ENCODE measurements at regions not wholly inside any gene's neighbourhood (a gene's known extent, or its start where the extent isn't known, plus 50 kb on each side); places are given as distances from the start of the nearest gene placed in this dataset.

GRCh38 chr4:45471335-45471734, 652.5 kb downstream of the GABRG1 start:
- Histone ChIP-seq H3K4me3 (replicated peaks in 1 of 3; ENCODE audit: insufficient read depth in 1 of 3, low read depth in 2 of 3, low read length in 3 of 3) (no peak overlapping the region), H3K9ac (ENCODE audit: insufficient read depth, low read depth, low read length) (no peak overlapping the region), H3K4me1 (ENCODE audit: insufficient read depth, low read length) (no peaks in the 10 kb centered on the region), H3K9me3 (ENCODE audit: low read length) (peaks cover 41% of the 10 kb centered on the region), H2AFZ (ENCODE audit: low read length) (no peak overlapping the region), H4K20me1 (ENCODE audit: insufficient read depth, low read length) (no peaks in the 10 kb centered on the region), H3K4me2 (ENCODE audit: low read depth, low read length) (no peak overlapping the region), H3K36me3 (replicated peaks in 1 of 2; ENCODE audit: control insufficient read depth in 1 of 2, insufficient read depth in 2 of 2, low read length in 2 of 2) (no peaks in the 10 kb centered on the region), H3K79me2 (ENCODE audit: insufficient read depth, low read length) (no peaks in the 10 kb centered on the region), H3K27me3 (ENCODE audit: control insufficient read depth in 1 of 2, insufficient read depth in 2 of 2, low read length in 2 of 2) (no peaks in the 10 kb centered on the region), H3K27ac (ENCODE audit: extremely low read length, insufficient read depth, low read length) (no peak overlapping the region)
- POLR2A ChIA-PET = no interaction called here
- no peak for TF ChIP-seq GTF3A (CRISPR knock-in tag; conservative IDR thresholded peaks at IDR 0.05)
- no peak for TF ChIP-seq ZNF446 (CRISPR knock-in tag; IDR thresholded peaks at IDR 0.05)
- TF ChIP-seq MXD1 (CRISPR knock-in tag; IDR thresholded peaks at IDR 0.05) = no peak
- no peak for TF ChIP-seq CSRNP2 (CRISPR knock-in tag; conservative IDR thresholded peaks at IDR 0.05; ENCODE audit: low read depth)
- no peak for TF ChIP-seq ZNF17 (CRISPR knock-in tag; IDR thresholded peaks at IDR 0.05)
- TF ChIP-seq ZSCAN25 (CRISPR knock-in tag; IDR thresholded peaks at IDR 0.05) = no peak
- TF ChIP-seq ATF4 (CRISPR knock-in tag; IDR thresholded peaks at IDR 0.05) = no peak
- TF ChIP-seq ZBTB8A (CRISPR knock-in tag; IDR thresholded peaks at IDR 0.05; ENCODE audit: borderline replicate concordance, low read depth) = no peak
- no peak for TF ChIP-seq ZNF782 (CRISPR knock-in tag; IDR thresholded peaks at IDR 0.05; ENCODE audit: borderline replicate concordance)
- TF ChIP-seq ZNF224 (CRISPR knock-in tag; IDR thresholded peaks at IDR 0.05) = no peak
- TF ChIP-seq ZNF567 (CRISPR knock-in tag; IDR thresholded peaks at IDR 0.05; ENCODE audit: borderline replicate concordance) = no peak
- TF ChIP-seq HES4 (CRISPR knock-in tag; IDR thresholded peaks at IDR 0.05; ENCODE audit: borderline replicate concordance) = no peak
- no peak for TF ChIP-seq KDM4B (CRISPR knock-in tag; IDR thresholded peaks at IDR 0.05)
- TF ChIP-seq ZNF276 (CRISPR knock-in tag; IDR thresholded peaks at IDR 0.05; ENCODE audit: low read depth) = no peak
- no peak for TF ChIP-seq POLR2A (IDR thresholded peaks at IDR 0.05; ENCODE audit: insufficient read depth in 1 of 2, low read depth in 2 of 2, low read length in 2 of 2)
- TF ChIP-seq ZNF549 (CRISPR knock-in tag; IDR thresholded peaks at IDR 0.05) = no peak
- no peak for ATAC-seq
- DNase-seq (ENCODE audit: low spot score) = no peak
- 0% methylated on average over 1 of the region's 4 CpGs for WGBS (ENCODE audit: low lambda C conversion rate)
- CTCF ChIA-PET (ENCODE audit: low intra/inter-chr PET ratio, low total read pairs) = no interaction called here
- in situ Hi-C loops (cut with HindIII; ENCODE audit: extremely low pct_ligation_motif_present, low pct_unique_long_range_greater_than_20kb) = no loop called here
- intact Hi-C loops (cut with micrococcal nuclease; ENCODE audit: unreplicated experiment) = no loop called here
- FAIRE-seq = no peak
- BruUV-seq (replicated peaks) = no TSS peak

Data from HepG2 (cell line).